ENCODE measurements at regions not wholly inside any gene's neighbourhood (a gene's known extent, or its start where the extent isn't known, plus 50 kb on each side); places are given as distances from the start of the nearest gene placed in this dataset.

GRCh38 chr6:163951326-163951725 lies 536.8 kb downstream of the QKI start:
- no peaks in the 10 kb centered on the region for H4K20me1 ChIP-seq (replicated peaks; ENCODE audit: control insufficient read depth, insufficient read depth, low read length)
- no peak overlapping the region for H3K4me3 ChIP-seq
- no peak overlapping the region for H3K4me2 ChIP-seq (ENCODE audit: insufficient read depth, low read length)
- ChIA-PET CTCF (ENCODE audit: low intra/inter-chr PET ratio) (no interaction called here), POLR2A (interaction anchor here (0.7 kb wide), 1 partner anchor 13 kb away, joined by 3 read pairs; no protein-coding TSS in a partner anchor)
- H3K4me1 ChIP-seq (replicated peaks in 1 of 2; ENCODE audit: control insufficient read depth in 2 of 2, insufficient read depth in 2 of 2, low read length in 2 of 2): no peaks in the 10 kb centered on the region
- TF ChIP-seq ZNF318 (IDR thresholded peaks at IDR 0.05; ENCODE audit: borderline replicate concordance in 1 of 2, low read depth in 1 of 2) (no peak), SRSF9 (IDR thresholded peaks at IDR 0.05; ENCODE audit: borderline replicate concordance, low read depth, low read length) (no peak), SIN3A (IDR thresholded peaks at IDR 0.05; ENCODE audit: borderline replicate concordance in 2 of 2, control insufficient read depth in 1 of 2, low read depth in 2 of 2, low read length in 2 of 2) (no peak), SRSF3 (IDR thresholded peaks at IDR 0.05; ENCODE audit: insufficient read depth, low read length) (no peak), SMAD4 (CRISPR knock-in tag; conservative IDR thresholded peaks at IDR 0.05) (no peak), NCOA6 (IDR thresholded peaks at IDR 0.05) (no peak)
- ATAC-seq (no peak), DNase-seq (ENCODE audit: extremely low read depth in 1 of 4, low spot score in 3 of 4) (no peak), FAIRE-seq (no peak)
- H3K27ac ChIP-seq (ENCODE audit: extremely low read depth, low read depth, low read length): no peak overlapping the region
- H3K27me3 ChIP-seq (ENCODE audit: control insufficient read depth in 2 of 2, insufficient read depth in 2 of 2, low read length in 2 of 2): peaks cover 32 to 33% of the 10 kb centered on the region in 2 experiments
- BruUV-seq (replicated peaks): no TSS peak
- 18% methylated on average over 5 of the region's 5 CpGs for WGBS (ENCODE audit: insufficient coverage, low coverage, missing lambda C conversion rate)
- in situ Hi-C loops (cut with MboI) (loop anchor here (10.0 kb wide), 1 partner anchor 767 kb away; no protein-coding TSS in a partner anchor), intact Hi-C loops (cut with micrococcal nuclease) (loop anchor here (10.0 kb wide), 1 partner anchor 367 kb away; no protein-coding TSS in a partner anchor)
- H3K36me3 ChIP-seq (ENCODE audit: control insufficient read depth, insufficient read depth, low read length): no peaks in the 10 kb centered on the region
- H2AFZ ChIP-seq (ENCODE audit: low read depth, low read length): no peak overlapping the region
- no peaks in the 10 kb centered on the region for H3K9me3 ChIP-seq (replicated peaks; ENCODE audit: control insufficient read depth, insufficient read depth, low read depth, low read length)
- H3K79me2 ChIP-seq (ENCODE audit: control insufficient read depth, insufficient read depth, low read length): no peaks in the 10 kb centered on the region
- no peak overlapping the region for H3K9ac ChIP-seq (ENCODE audit: insufficient read depth in 1 of 2, low read depth in 2 of 2, low read length in 2 of 2)
- no peaks in the 10 kb centered on the region for H3K9me1 ChIP-seq (ENCODE audit: control insufficient read depth, insufficient read depth, low read length)

All from K562 (cell line).